Cardiac muscle cell (in vitro differentiated cells and primary cell): ENCODE measurements at regions not wholly inside any gene's neighbourhood (a gene's known extent, or its start where the extent isn't known, plus 50 kb on each side); places are given as distances from the start of the nearest gene placed in this dataset.

ENCODE experiments used
- DNase-seq, 2 donors: peaks; one replicate each; pipeline versions ENCODE4 v3.0.0 to v3.0.0-alpha.2; 2010 to 2017; ENCODE audit warnings: low read depth in 1 of 2, low spot score in 1 of 2
- H3K27ac ChIP-seq: fragments of 200-600 bp; sonication (generic); 2 replicates; pipeline ENCODE4 v1.5.1; 2016
- H3K27me3 ChIP-seq: fragments of 200-600 bp; sonication (generic); 2 replicates; pipeline ENCODE4 v1.6.0; 2016; ENCODE audit warnings: control low read depth
- H3K36me3 ChIP-seq: fragments of 200-600 bp; sonication (generic); 2 replicates; pipeline ENCODE4 v1.5.1; 2016; ENCODE audit warnings: control low read depth
- H3K4me1 ChIP-seq: fragments of 200-600 bp; sonication (generic); 2 replicates; pipeline ENCODE4 v1.8.1; 2017; ENCODE audit warnings: low read depth, mild to moderate bottlenecking, mixed run types
- H3K4me3 ChIP-seq: fragments of 200-600 bp; sonication (generic); 2 replicates; pipeline ENCODE4 v1.5.1; 2016; ENCODE audit warnings: mild to moderate bottlenecking
- H3K9me3 ChIP-seq: fragments of 200-600 bp; sonication (generic); 2 replicates; pipeline ENCODE4 v1.5.1; 2017; ENCODE audit warnings: low read depth, mild to moderate bottlenecking, control low read depth
- CTCF ChIP-seq: IDR thresholded peaks from 2 replicates; pipeline ENCODE4 v1.5.1; 2012; ENCODE audit warnings: low read depth, mild to moderate bottlenecking, low read length

GRCh38 chr10:83862723-83863122 is 276.6 kb upstream of the GHITM start:
- TF ChIP-seq CTCF, result no peak
- no peaks in the 10 kb centered on the region for H3K4me1 ChIP-seq
- no peaks in the 10 kb centered on the region for H3K36me3 ChIP-seq
- H3K9me3 ChIP-seq, result no peaks in the 10 kb centered on the region
- H3K4me3 ChIP-seq, result no peak overlapping the region
- DNase-seq, result no peak
- H3K27ac ChIP-seq, result no peak overlapping the region
- H3K27me3 ChIP-seq, result no peaks in the 10 kb centered on the region

- no peaks in the 10 kb centered on the region for H3K36me3 ChIP-seq
- no peaks in the 10 kb centered on the region for H3K27me3 ChIP-seq
- H3K9me3 ChIP-seq, result no peaks in the 10 kb centered on the region
- no peaks in the 10 kb centered on the region for H3K4me1 ChIP-seq
- no peak for DNase-seq
- no peak for TF ChIP-seq CTCF
- no peak overlapping the region for H3K27ac ChIP-seq
- H3K4me3 ChIP-seq, result no peak overlapping the region
Measured at GRCh38 chr10:83863283-83863966, 275.9 kb upstream of the GHITM start.

GRCh38 chr10:83869898-83870297 is 269.4 kb upstream of the GHITM start:
- Histone ChIP-seq H3K4me3 (no peak overlapping the region), H3K36me3 (no peaks in the 10 kb centered on the region), H3K9me3 (no peaks in the 10 kb centered on the region), H3K27ac (no peak overlapping the region), H3K27me3 (no peaks in the 10 kb centered on the region), H3K4me1 (no peaks in the 10 kb centered on the region)
- no peak for TF ChIP-seq CTCF
- no peak for DNase-seq

- Histone ChIP-seq H3K4me1 (no peaks in the 10 kb centered on the region), H3K27me3 (no peaks in the 10 kb centered on the region), H3K9me3 (no peaks in the 10 kb centered on the region), H3K36me3 (no peaks in the 10 kb centered on the region), H3K27ac (no peak overlapping the region), H3K4me3 (no peak overlapping the region)
- peak; percentile 70 to 84 for DNase-seq
- TF ChIP-seq CTCF, result peak; percentile 95
Measured at GRCh38 chr10:83871187-83872081, 267.9 kb upstream of the GHITM start.

GRCh38 chr10:83880252-83880791 is 259.0 kb upstream of the GHITM start:
- Histone ChIP-seq H3K4me3 (no peak overlapping the region), H3K36me3 (no peaks in the 10 kb centered on the region), H3K9me3 (no peaks in the 10 kb centered on the region), H3K27ac (no peak overlapping the region), H3K27me3 (no peaks in the 10 kb centered on the region), H3K4me1 (no peaks in the 10 kb centered on the region)
- no peak for TF ChIP-seq CTCF
- no peak for DNase-seq
